Loucy (cell line): ENCODE measurements at regions not wholly inside any gene's neighbourhood (a gene's known extent, or its start where the extent isn't known, plus 50 kb on each side); places are given as distances from the start of the nearest gene placed in this dataset.

Experiments
- H2AFZ ChIP-seq: fragments of 200-600 bp; sonication (generic); 2 replicates; pipeline ENCODE4 v1.6.0; 2016; ENCODE audit warnings: antibody characterized with exemption, mild to moderate bottlenecking, low read length, moderate library complexity
- H3F3A ChIP-seq: fragments of 200-600 bp; 2 replicates; pipeline ENCODE4 v1.6.0; 2016; ENCODE audit warnings: antibody characterized with exemption, low read depth, mild to moderate bottlenecking
- H3K27me3 ChIP-seq: fragments of 200-600 bp; sonication (generic); 2 replicates; pipeline ENCODE4 v1.6.1; 2014; ENCODE audit warnings: low read length, mild to moderate bottlenecking; ENCODE audit not compliant: insufficient read depth, poor library complexity, severe bottlenecking
- H3K36me3 ChIP-seq: fragments of 200-600 bp; sonication (generic); 2 replicates; pipeline ENCODE4 v1.6.1; 2016; ENCODE audit warnings: low read length; ENCODE audit not compliant: insufficient read depth
- H3K4me1 ChIP-seq: fragments of 200-600 bp; sonication (generic); 2 replicates; pipeline ENCODE4 v1.5.1; 2014; ENCODE audit warnings: low read length, mild to moderate bottlenecking; ENCODE audit not compliant: insufficient read depth, poor library complexity, severe bottlenecking
- H3K4me2 ChIP-seq: fragments of 200-600 bp; sonication (generic); 2 replicates; pipeline ENCODE4 v1.6.0; 2014; ENCODE audit warnings: antibody characterized with exemption, low read length, low read depth, mild to moderate bottlenecking; ENCODE audit not compliant: poor library complexity, severe bottlenecking
- H3K4me3 ChIP-seq: fragments of 200-600 bp; sonication (generic); 2 replicates; pipeline ENCODE4 v1.5.1; 2014; ENCODE audit warnings: low read length, mild to moderate bottlenecking, mixed read lengths; ENCODE audit not compliant: poor library complexity, severe bottlenecking
- H3K79me2 ChIP-seq: fragments of 200-600 bp; sonication (generic); 2 replicates; pipeline ENCODE4 v1.6.1; 2014; ENCODE audit warnings: low read length; ENCODE audit not compliant: insufficient read depth
- H3K9ac ChIP-seq: fragments of 200-600 bp; sonication (generic); 2 replicates; pipeline ENCODE4 v1.6.0; 2014; ENCODE audit warnings: mild to moderate bottlenecking, low read depth, low read length, moderate library complexity; ENCODE audit not compliant: poor library complexity, severe bottlenecking
- H3K9me2 ChIP-seq: fragments of 200-600 bp; sonication (generic); replicated peaks from 2 replicates; pipeline ENCODE4 v1.6.1; 2016; ENCODE audit warnings: low read depth, low read length, mixed read lengths
- H3K9me3 ChIP-seq: fragments of 200-600 bp; sonication (generic); 2 replicates; pipeline ENCODE4 v1.6.1; 2014; ENCODE audit warnings: mild to moderate bottlenecking, antibody characterized with exemption, low read length, low read depth; ENCODE audit not compliant: insufficient read depth
- H4K20me1 ChIP-seq: fragments of 200-600 bp; sonication (generic); 2 replicates; pipeline ENCODE4 v1.6.0; 2014; ENCODE audit warnings: antibody characterized with exemption, low read length, mild to moderate bottlenecking; ENCODE audit not compliant: insufficient read depth, poor library complexity, severe bottlenecking
- CTCF ChIP-seq: fragments of 200-600 bp; sonication (generic); conservative IDR thresholded peaks from 2 replicates; pipeline ENCODE4 v1.5.1; 2014; ENCODE audit warnings: mild to moderate bottlenecking, antibody characterized with exemption, low read length
- EZH2phosphoT487 ChIP-seq: fragments of 200-600 bp; IDR thresholded peaks from 2 replicates; pipeline ENCODE4 v1.6.1; 2018; ENCODE audit warnings: antibody characterized with exemption, mild to moderate bottlenecking, moderate library complexity, borderline replicate concordance

GRCh38 chr6:118715376-118715775, 64.0 kb upstream of the CEP85L start:
- TF ChIP-seq EZH2phosphoT487: no peak
- no peak for TF ChIP-seq CTCF
- H3K79me2 ChIP-seq: no peaks in the 10 kb centered on the region
- H3K4me2 ChIP-seq: no peak overlapping the region
- H3F3A ChIP-seq: no peaks in the 10 kb centered on the region
- H3K9ac ChIP-seq: no peak overlapping the region
- H3K4me3 ChIP-seq: no peak overlapping the region
- H2AFZ ChIP-seq: no peak overlapping the region
- peaks cover 35% of the 10 kb centered on the region for H3K4me1 ChIP-seq
- H3K9me2 ChIP-seq: no peaks in the 10 kb centered on the region
- H3K9me3 ChIP-seq: no peaks in the 10 kb centered on the region
- no peaks in the 10 kb centered on the region for H4K20me1 ChIP-seq
- H3K27me3 ChIP-seq: no peaks in the 10 kb centered on the region
- no peaks in the 10 kb centered on the region for H3K36me3 ChIP-seq

GRCh38 chr6:118714756-118715155, 63.4 kb upstream of the CEP85L start:
- Histone ChIP-seq H3K9ac (no peak overlapping the region), H3K27me3 (no peaks in the 10 kb centered on the region), H3K79me2 (no peaks in the 10 kb centered on the region), H3K4me2 (no peak overlapping the region), H4K20me1 (no peaks in the 10 kb centered on the region), H2AFZ (no peak overlapping the region), H3K4me1 (peaks cover 33% of the 10 kb centered on the region), H3F3A (peaks cover under 1% of the 10 kb centered on the region; the same call in 1 of the 2 replicates), H3K4me3 (no peak overlapping the region), H3K9me2 (no peaks in the 10 kb centered on the region), H3K36me3 (no peaks in the 10 kb centered on the region), H3K9me3 (no peaks in the 10 kb centered on the region)
- TF ChIP-seq CTCF (no peak), EZH2phosphoT487 (no peak)

DNA sequence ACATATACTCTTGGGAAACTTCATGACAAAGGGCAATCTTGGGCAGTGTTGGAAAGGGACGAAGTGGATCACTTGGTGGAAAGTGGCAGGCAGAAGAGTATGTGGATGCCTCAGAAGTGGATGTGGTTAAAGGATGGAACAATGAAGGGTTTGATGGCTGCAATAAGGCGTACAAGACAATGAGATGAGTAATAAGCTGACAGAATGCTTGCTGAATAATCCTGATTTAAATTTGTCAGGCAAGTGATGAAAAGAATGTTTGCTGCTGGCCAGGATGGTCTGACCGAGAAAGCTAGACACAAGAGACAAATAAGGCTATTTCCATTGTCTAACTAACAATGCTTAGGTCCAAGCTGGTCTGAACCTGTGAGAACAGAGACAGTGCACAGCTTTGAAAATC, 61.6 kb upstream of the CEP85L start:
- Histone ChIP-seq H2AFZ (0 out of 2 replicates have a peak overlapping the region, but pooled peaks have one; percentile 40), H3K36me3 (no peaks in the 10 kb centered on the region)
- TF ChIP-seq EZH2phosphoT487: no peak
- no peak for TF ChIP-seq CTCF

More for the DNA sequence above, 61.6 kb upstream of the CEP85L start:
- Histone ChIP-seq H3K4me1 (peaks cover 38% of the 10 kb centered on the region), H3K9me3 (no peaks in the 10 kb centered on the region), H3F3A (peaks cover 4% of the 10 kb centered on the region; the same call in 1 of the 2 replicates), H3K9me2 (no peaks in the 10 kb centered on the region), H3K27me3 (no peaks in the 10 kb centered on the region), H3K4me2 (no peak overlapping the region), H3K9ac (no peak overlapping the region), H3K79me2 (peaks cover 12% of the 10 kb centered on the region), H4K20me1 (peaks cover 8% of the 10 kb centered on the region), H3K4me3 (no peak overlapping the region)
